Stromal cell of bone marrow (primary cell): ENCODE measurements at regions not wholly inside any gene's neighbourhood (a gene's known extent, or its start where the extent isn't known, plus 50 kb on each side); places are given as distances from the start of the nearest gene placed in this dataset.
"Not testable (repeated sequence)": the region's sequence is repeated elsewhere in the genome, so short reads cannot be mapped to it uniquely, and the experiment has no call there.

Experiments used
- DNase-seq: peaks from one replicate; pipeline ENCODE4 v3.0.0-alpha.2; 2012; ENCODE audit warnings: low read depth

DNA sequence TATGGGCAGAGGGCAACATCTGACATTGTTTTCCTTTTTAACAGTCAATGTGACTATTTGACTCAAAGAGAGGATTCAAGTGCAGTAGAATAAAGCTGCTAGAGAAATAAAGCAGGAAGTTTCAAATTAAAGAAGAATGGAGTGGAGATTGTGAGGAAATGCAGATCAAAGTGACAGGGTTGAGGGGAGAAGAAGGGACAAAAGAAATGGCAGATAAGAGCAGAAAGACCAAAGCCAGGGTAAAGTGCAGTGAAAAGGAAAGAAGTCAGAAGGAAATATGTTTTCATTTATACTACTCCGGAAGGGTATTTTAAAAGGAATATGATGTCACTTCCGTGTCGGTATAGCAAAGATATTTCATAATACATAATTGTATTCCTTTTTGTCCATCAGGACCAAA is 297.5 kb upstream of the CRIM1 start:
- no peak for DNase-seq

- DNase-seq, result no peak
Observed at GRCh38 chr2:36052819-36053218, 302.8 kb upstream of the CRIM1 start.

DNA sequence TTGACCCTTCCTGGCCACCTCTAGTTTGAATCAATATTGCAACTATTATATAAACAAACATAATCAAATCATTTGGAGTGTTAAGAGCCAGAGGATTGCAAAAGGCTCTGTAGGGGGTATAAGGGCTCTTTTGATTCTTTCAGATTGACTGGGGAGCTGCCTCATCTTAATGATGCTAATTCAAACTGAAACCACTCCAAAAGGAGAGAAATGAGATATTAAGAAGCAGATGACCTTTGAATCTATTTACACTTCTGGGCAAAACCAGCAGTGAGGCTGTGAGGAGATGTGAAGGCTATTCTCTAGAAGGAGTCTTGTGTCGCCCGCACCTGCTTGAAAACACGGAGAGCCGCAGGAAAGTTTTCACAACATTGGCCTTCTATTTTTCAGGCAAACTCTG is 311.2 kb upstream of the CRIM1 start:
- DNase-seq, result no peak

GRCh38 chr2:36035137-36035536 is 320.4 kb upstream of the CRIM1 start:
- no peak for DNase-seq

DNA sequence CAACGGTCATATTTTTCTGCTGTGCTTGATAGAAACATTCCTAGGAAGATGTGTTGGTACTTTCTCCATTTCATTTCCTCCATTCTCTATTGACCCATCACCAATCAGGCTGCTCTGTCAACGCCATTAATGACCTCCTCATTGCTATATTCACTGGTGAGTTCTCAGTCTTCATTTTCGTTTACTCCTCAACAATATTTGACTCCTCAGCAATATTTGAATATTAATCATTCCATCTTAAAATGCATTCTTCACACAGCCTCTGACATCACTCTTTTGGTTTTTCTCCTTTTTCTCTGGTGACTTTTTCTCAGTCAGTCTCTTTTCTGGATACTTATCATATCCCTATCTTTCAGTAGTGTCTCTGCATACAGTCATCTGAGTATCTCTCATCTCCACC is 323.5 kb upstream of the CRIM1 start:
- no peak for DNase-seq

DNA sequence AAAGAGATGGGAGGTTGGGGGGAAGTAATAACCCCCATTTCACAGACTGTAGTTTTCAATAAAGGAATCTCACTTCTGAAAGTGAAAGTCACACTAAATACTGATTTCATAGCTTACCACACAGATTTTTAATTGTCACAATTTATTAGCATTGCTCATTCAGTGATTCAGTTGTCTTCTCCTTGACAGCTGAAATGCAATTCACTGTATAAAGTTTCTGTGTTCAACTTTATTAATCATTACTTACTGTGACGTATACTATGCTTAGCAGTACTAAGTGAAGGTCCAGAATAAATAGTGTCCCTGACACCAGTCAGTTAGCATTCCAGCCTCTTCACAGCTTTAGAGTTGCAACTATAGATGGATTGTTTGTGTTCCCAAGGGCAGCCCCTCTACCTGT is 324.1 kb upstream of the CRIM1 start:
- no peak for DNase-seq

GRCh38 chr2:36027616-36028015 is 328.0 kb upstream of the CRIM1 start:
- DNase-seq, result no peak

- DNase-seq, result no peak
Observed at GRCh38 chr2:36013064-36013463, 342.5 kb upstream of the CRIM1 start.

- DNase-seq, result no peak
Observed at GRCh38 chr2:36006444-36006843, 349.1 kb upstream of the CRIM1 start.

DNA sequence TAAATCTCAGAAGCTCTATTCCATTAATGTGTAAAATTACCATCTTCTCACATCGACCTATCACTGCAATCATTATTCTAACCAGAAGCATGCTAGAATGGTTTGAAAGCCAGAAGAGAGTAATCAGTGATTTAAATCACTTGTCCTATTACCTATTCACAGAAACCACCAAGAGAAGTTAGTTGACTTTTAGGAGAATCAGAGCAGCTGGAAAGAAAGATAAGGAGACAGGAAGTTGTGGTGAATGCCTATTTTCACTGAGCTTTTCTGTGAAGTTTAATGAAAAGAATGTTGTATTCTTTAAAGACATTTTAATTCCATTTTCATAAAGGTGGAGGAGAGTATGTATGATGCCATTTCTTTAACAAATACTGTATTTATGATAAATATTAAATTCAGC is 352.6 kb upstream of the CRIM1 start:
- no peak for DNase-seq

- DNase-seq, result no peak
Observed at GRCh38 chr2:35997488-35997887, 358.1 kb upstream of the CRIM1 start.

GRCh38 chr2:35989503-35989902 is 366.1 kb upstream of the CRIM1 start:
- no peak for DNase-seq

- no peak for DNase-seq
Observed at GRCh38 chr2:35989040-35989439, 366.5 kb upstream of the CRIM1 start.

DNA sequence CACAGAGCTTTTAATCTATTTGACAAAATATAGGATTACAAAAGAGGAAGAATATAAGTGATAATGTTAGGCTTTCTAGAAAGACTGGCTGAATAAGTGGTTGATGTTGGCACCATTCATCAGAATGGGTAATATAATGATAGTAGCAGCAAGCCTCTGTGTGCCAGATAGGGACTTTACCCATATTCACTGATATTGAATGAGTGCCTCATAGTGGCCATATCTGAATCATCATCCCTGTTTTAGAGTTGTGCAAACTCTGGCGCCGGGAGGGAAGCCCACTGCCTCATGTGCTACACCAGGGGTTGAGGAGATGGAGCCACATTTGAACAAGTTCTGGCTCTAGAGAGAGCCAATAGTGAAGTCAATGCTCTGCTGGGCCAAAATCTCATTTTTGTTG is 368.7 kb upstream of the CRIM1 start:
- DNase-seq, result no peak

GRCh38 chr2:35978218-35978617 is 377.4 kb upstream of the CRIM1 start:
- DNase-seq, result no peak

- DNase-seq, result no peak
Observed at GRCh38 chr2:35976611-35977010, 379.0 kb upstream of the CRIM1 start.

GRCh38 chr2:35973737-35974132 is 381.8 kb upstream of the CRIM1 start:
- DNase-seq, result no peak

- DNase-seq, result no peak
Observed at GRCh38 chr2:35973132-35973736, 382.3 kb upstream of the CRIM1 start.

GRCh38 chr2:35963824-35964223 is 391.8 kb upstream of the CRIM1 start:
- DNase-seq, result no peak

GRCh38 chr2:35963357-35963756 is 392.2 kb upstream of the CRIM1 start:
- DNase-seq, result no peak

GRCh38 chr2:35962585-35963146 is 392.9 kb upstream of the CRIM1 start:
- no peak for DNase-seq

DNA sequence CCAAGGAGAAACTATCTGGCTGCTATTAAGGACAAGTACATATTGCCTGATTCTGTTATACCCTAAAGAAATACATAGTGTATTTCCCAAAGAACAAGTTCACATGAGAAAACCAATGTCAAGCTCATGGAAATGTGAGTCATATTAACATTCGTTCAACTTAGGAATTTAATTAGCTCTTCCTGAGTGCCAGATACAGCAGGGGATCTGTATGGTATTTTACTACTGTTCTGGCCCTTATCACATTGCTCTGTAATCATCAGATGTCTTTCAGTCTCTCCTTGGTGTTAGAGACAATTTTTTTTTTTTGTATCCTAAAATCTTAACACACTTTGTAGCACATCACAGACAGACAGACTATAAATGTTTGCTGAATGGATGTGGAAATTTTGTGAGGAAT is 395.0 kb upstream of the CRIM1 start:
- no peak for DNase-seq

- DNase-seq, result not testable (repeated sequence)
Observed at GRCh38 chr2:35957053-35957452, 398.5 kb upstream of the CRIM1 start.

DNA sequence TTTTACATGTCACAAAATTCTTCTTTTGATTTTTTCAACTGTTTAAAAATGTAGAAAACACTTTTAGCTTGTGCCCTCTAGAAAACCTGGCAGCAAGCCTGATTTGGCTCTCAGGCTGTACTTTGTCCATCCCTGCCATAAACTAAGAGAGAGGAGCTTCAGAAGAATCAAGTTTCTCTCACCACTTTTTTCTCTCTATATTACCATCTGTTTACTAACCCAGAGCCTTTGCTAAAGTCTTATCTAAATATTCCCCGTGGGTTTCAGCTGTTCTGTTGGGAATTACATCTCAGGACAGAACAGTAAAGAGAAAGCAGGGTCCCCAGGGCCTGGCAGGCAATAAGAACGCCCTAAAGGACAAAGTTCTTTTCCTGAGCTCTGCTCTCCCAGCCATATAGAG is 409.1 kb upstream of the CRIM1 start:
- DNase-seq, result no peak

DNA sequence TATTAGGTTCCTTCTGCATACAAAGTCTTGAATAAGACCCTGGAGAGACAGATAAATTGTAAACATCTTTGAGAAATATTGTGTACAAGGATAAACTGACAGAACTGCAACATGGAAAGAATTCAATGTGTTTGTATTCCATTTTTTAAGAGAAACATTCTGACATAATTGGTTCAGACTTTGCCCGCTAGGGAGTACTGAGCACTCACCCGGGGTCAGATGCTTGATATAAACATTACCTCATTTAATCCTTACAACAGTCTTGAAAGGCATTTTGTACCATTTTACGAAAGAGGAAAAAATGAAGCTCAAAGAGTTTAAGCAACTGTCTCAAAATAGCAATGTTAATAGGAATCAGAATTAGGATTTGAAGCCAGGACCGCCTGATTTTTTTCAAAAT is 416.7 kb upstream of the CRIM1 start:
- DNase-seq, result no peak
